Fibroblast of skin of right biceps (primary cell): ENCODE measurements at regions not wholly inside any gene's neighbourhood (a gene's known extent, or its start where the extent isn't known, plus 50 kb on each side); places are given as distances from the start of the nearest gene placed in this dataset.

Experiments used
- DNase-seq: peaks from one replicate; pipeline ENCODE4 v3.0.0-alpha.2; 2013

- DNase-seq, result no peak
These were observed 59.0 kb upstream of the TNRC6C start for GRCh38 chr17:77899498-77899897.

GRCh38 chr17:77901481-77901880 lies 57.0 kb upstream of the TNRC6C start:
- no peak for DNase-seq

GRCh38 chr17:77905266-77905665 lies 53.2 kb upstream of the TNRC6C start:
- no peak for DNase-seq

- no peak for DNase-seq
These were observed 52.7 kb upstream of the TNRC6C start for GRCh38 chr17:77905766-77906165.

- no peak for DNase-seq
These were observed 52.1 kb upstream of the TNRC6C start for GRCh38 chr17:77906377-77906871.

GRCh38 chr17:77907497-77908461 lies 50.7 kb upstream of the TNRC6C start:
- no peak for DNase-seq

GRCh38 chr17:77908501-77908900 lies 50.0 kb upstream of the TNRC6C start:
- no peak for DNase-seq
